A673 (cell line): ENCODE measurements at regions not wholly inside any gene's neighbourhood (a gene's known extent, or its start where the extent isn't known, plus 50 kb on each side); places are given as distances from the start of the nearest gene placed in this dataset.

Source experiments
- BruUV-seq: library from RNA; stranded (reverse); fragments of 400-500 nt; replicated peaks from 2 replicates; lab custom pipeline; 2021; lab: Mats Ljungman, UMichigan
- CTCF ChIA-PET: fragments of 300-600 bp; sonication (Branson Sonifier 250); formaldehyde crosslinking; loops from one replicate; lab custom pipeline; 2022; ENCODE audit warnings: antibody characterized with exemption; lab: Charles Lee
- POLR2A ChIA-PET: fragments of 300-600 bp; sonication (Branson Sonifier 250); formaldehyde crosslinking; loops from one replicate; lab custom pipeline; 2022; ENCODE audit warnings: antibody characterized with exemption; ENCODE audit not compliant: low non-redundant PET; lab: Charles Lee
- DNase-seq: peaks from one replicate; pipeline ENCODE4 v3.0.0-alpha.2; 2015; ENCODE audit warnings: low spot score
- H3K27ac ChIP-seq: fragments of 200-600 bp; sonication (generic); 2 replicates; pipeline ENCODE4 v1.5.1; 2016; ENCODE audit warnings: mixed run types, low read depth, mild to moderate bottlenecking, mixed read lengths, antibody characterized with exemption, low read length; ENCODE audit not compliant: poor library complexity, severe bottlenecking
- H3K27me3 ChIP-seq: fragments of 200-600 bp; sonication (generic); replicated peaks from 2 replicates; pipeline ENCODE4 v1.6.1; 2017; ENCODE audit warnings: mixed run types, low read depth, mild to moderate bottlenecking, mixed read lengths, antibody characterized with exemption, low read length; ENCODE audit not compliant: insufficient read depth, poor library complexity
- H3K36me3 ChIP-seq: fragments of 200-600 bp; sonication (generic); 2 replicates; pipeline ENCODE4 v1.6.1; 2016; ENCODE audit warnings: mixed run types, mild to moderate bottlenecking, mixed read lengths, antibody characterized with exemption, low read length; ENCODE audit not compliant: insufficient read depth, poor library complexity, severe bottlenecking
- H3K4me1 ChIP-seq: fragments of 200-600 bp; sonication (generic); 2 replicates; pipeline ENCODE4 v1.6.1; 2017; ENCODE audit warnings: mixed run types, mild to moderate bottlenecking, mixed read lengths, antibody characterized with exemption, low read length; ENCODE audit not compliant: insufficient read depth, poor library complexity, severe bottlenecking
- H3K4me3 ChIP-seq: fragments of 200-600 bp; sonication (generic); 2 replicates; pipeline ENCODE4 v1.5.1; 2016; ENCODE audit warnings: low read depth, mixed run types, mild to moderate bottlenecking, mixed read lengths, low read length; ENCODE audit not compliant: poor library complexity, severe bottlenecking
- H3K9me3 ChIP-seq: fragments of 200-600 bp; sonication (generic); 2 replicates; pipeline ENCODE4 v1.6.1; 2016; ENCODE audit warnings: mixed run types, low read depth, mild to moderate bottlenecking, mixed read lengths, antibody characterized with exemption, low read length; ENCODE audit not compliant: poor library complexity, severe bottlenecking
- CTCF ChIP-seq: fragments of 300-800, 200-600 bp; sonication (generic); conservative IDR thresholded peaks from 2 replicates; pipeline ENCODE4 v1.5.1; 2017; ENCODE audit warnings: low read depth, mild to moderate bottlenecking, antibody characterized with exemption, low read length, moderate library complexity, mixed read lengths
- EZH2 ChIP-seq: fragments of 200-600 bp; sonication (generic); IDR thresholded peaks from 2 replicates; pipeline ENCODE4 v1.6.1; 2017; ENCODE audit warnings: borderline replicate concordance, low read depth, mild to moderate bottlenecking, mixed read lengths, antibody characterized with exemption, low read length; ENCODE audit not compliant: poor library complexity, severe bottlenecking
- intact Hi-C: fragments of 100-400 bp; cut with micrococcal nuclease; formaldehyde crosslinking; loops from one replicate; pipeline ENCODE4 v1.10.0; 2022; ENCODE audit not compliant: unreplicated experiment

DNA sequence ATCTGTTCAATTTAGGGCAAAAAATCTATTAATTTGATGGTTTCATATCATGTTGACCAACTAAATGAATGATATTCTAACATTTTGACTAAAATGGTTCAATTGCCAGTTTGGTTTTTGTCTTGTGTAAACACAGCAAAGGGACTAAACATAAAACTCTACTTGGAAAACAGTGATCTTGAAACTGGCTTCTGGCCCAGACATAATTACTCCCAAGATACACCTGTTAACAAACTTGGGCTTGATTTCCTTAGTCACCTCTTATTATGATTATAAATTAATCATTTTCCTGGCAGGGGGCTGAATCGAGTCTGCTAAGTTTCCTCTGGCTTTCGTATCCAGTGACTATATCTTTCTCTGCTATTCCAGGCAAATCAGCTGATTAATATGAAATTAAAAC is 78.0 kb upstream of the OXGR1 start:
- no peaks in the 10 kb centered on the region for H3K36me3 ChIP-seq
- BruUV-seq, result no TSS peak
- no peak overlapping the region for H3K4me3 ChIP-seq
- no peaks in the 10 kb centered on the region for H3K27me3 ChIP-seq
- CTCF ChIA-PET, result no interaction called here
- H3K9me3 ChIP-seq, result peaks cover 12% of the 10 kb centered on the region
- no peak for DNase-seq
- POLR2A ChIA-PET, result no interaction called here
- intact Hi-C loops, result no loop called here
- H3K27ac ChIP-seq, result no peak overlapping the region
- TF ChIP-seq CTCF, result no peak
- TF ChIP-seq EZH2, result no peak
- H3K4me1 ChIP-seq, result no peaks in the 10 kb centered on the region

DNA sequence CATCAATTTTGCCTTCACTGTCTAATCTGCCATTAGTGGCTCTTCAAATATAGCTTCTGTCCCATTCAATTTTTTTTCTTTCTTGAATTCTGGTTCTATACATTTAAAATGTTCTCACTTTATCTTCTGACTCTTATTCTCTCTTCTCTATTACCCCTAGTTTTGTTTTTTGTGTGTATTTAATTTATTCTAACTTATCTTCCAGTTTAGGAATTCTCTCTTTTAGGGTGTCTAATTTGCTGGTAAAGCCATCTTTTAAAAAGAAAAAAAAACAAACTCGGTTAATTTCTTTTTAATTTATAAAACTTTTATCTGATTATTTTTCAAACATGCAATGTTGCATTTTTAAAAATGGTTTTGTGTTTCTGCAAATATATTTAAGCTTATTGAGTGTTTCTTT is 80.3 kb upstream of the OXGR1 start:
- H3K27ac ChIP-seq, result no peak overlapping the region
- H3K9me3 ChIP-seq, result peaks cover 12% of the 10 kb centered on the region
- H3K4me1 ChIP-seq, result no peaks in the 10 kb centered on the region
- ChIA-PET POLR2A (no interaction called here), CTCF (no interaction called here)
- no TSS peak for BruUV-seq
- no peaks in the 10 kb centered on the region for H3K27me3 ChIP-seq
- no peak overlapping the region for H3K4me3 ChIP-seq
- intact Hi-C loops, result no loop called here
- no peak for TF ChIP-seq CTCF
- TF ChIP-seq EZH2, result no peak
- no peak for DNase-seq
- no peaks in the 10 kb centered on the region for H3K36me3 ChIP-seq

GRCh38 chr13:97076898-97077297 is 82.6 kb upstream of the OXGR1 start:
- Histone ChIP-seq H3K4me1 (no peaks in the 10 kb centered on the region), H3K27me3 (no peaks in the 10 kb centered on the region), H3K36me3 (no peaks in the 10 kb centered on the region), H3K9me3 (peaks cover 12% of the 10 kb centered on the region), H3K4me3 (peak overlapping the region; percentile 38), H3K27ac (peak overlapping the region; percentile 62)
- intact Hi-C loops, result no loop called here
- TF ChIP-seq CTCF (no peak), EZH2 (no peak)
- BruUV-seq, result no TSS peak
- DNase-seq, result peak; percentile 46
- ChIA-PET CTCF (no interaction called here), POLR2A (interaction anchor here (0.8 kb wide), 1 partner anchor 38 kb away, joined by 3 read pairs; no protein-coding TSS in a partner anchor)
